WERI-Rb-1 (cell line): ENCODE measurements at regions not wholly inside any gene's neighbourhood (a gene's known extent, or its start where the extent isn't known, plus 50 kb on each side); places are given as distances from the start of the nearest gene placed in this dataset.
"Not testable (repeated sequence)": the region's sequence is repeated elsewhere in the genome, so short reads cannot be mapped to it uniquely, and the experiment has no call there.

Source experiments
- DNase-seq: peaks from one replicate; pipeline ENCODE4 v3.0.0-alpha.2; 2020
- H3K27ac ChIP-seq: fragments of 250-450 bp; sonication (Bioruptor Pico); 2 replicates; pipeline ENCODE4 v1.5.1; 2020; ENCODE audit warnings: mild to moderate bottlenecking, moderate library complexity
- H3K27me3 ChIP-seq: fragments of 250-450 bp; sonication (Bioruptor Pico); 2 replicates; pipeline ENCODE4 v1.5.1; 2021; ENCODE audit warnings: mild to moderate bottlenecking, low read depth, moderate library complexity; ENCODE audit not compliant: insufficient read depth, severe bottlenecking
- H3K36me3 ChIP-seq: fragments of 250-450 bp; sonication (Bioruptor Pico); 2 replicates; pipeline ENCODE4 v1.5.1; 2020; ENCODE audit warnings: mild to moderate bottlenecking, moderate library complexity
- H3K4me3 ChIP-seq: 2 replicates; pipeline ENCODE4 v1.5.1; 2011; ENCODE audit warnings: low read depth, mild to moderate bottlenecking, control low read depth, low read length
- H3K9me3 ChIP-seq: fragments of 250-450 bp; sonication (Bioruptor Pico); 2 replicates; pipeline ENCODE4 v1.5.1; 2021; ENCODE audit warnings: mild to moderate bottlenecking, moderate library complexity; ENCODE audit not compliant: severe bottlenecking
- CTCF ChIP-seq: IDR thresholded peaks from 2 replicates; pipeline ENCODE4 v1.5.1; 2011; ENCODE audit warnings: low read depth, mild to moderate bottlenecking, control low read depth, inconsistent platforms, low read length

GRCh38 chr10:76815505-76815904 lies 822.1 kb downstream of the KCNMA1 start:
- H3K36me3 ChIP-seq, H3K4me3 ChIP-seq, H3K27me3 ChIP-seq, H3K27ac ChIP-seq, DNase-seq, H3K9me3 ChIP-seq: not testable (repeated sequence)

GRCh38 chr10:76811430-76811829 lies 826.2 kb downstream of the KCNMA1 start:
- no peak overlapping the region for H3K4me3 ChIP-seq
- DNase-seq, result no peak
- no peak overlapping the region for H3K27ac ChIP-seq
- H3K27me3 ChIP-seq, result no peaks in the 10 kb centered on the region
- H3K36me3 ChIP-seq, result no peaks in the 10 kb centered on the region
- TF ChIP-seq CTCF, result no peak
- peaks cover 3% of the 10 kb centered on the region for H3K9me3 ChIP-seq

DNA sequence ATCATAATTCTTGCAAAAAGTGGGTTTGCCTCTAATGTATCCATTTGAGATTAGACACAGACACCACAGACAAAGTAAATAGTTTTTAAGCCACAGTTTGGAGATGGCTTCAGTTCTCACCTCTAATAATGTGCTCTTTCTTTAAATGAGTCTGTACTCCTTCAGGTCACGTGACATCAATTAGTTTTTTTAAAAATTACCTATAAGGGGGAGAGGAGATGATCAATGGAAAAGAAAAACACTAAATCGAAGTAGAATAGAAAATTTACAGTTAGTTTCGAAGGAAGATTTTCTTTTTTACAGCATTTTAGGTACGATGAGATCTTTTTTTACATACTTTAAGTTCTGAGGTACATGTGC lies 849.2 kb downstream of the KCNMA1 start:
- Histone ChIP-seq H3K36me3 (no peaks in the 10 kb centered on the region), H3K9me3 (no peaks in the 10 kb centered on the region), H3K27me3 (no peaks in the 10 kb centered on the region), H3K4me3 (no peak overlapping the region), H3K27ac (no peak overlapping the region)
- DNase-seq, result no peak
- no peak for TF ChIP-seq CTCF

- no peak for DNase-seq
- Histone ChIP-seq H3K27ac (no peak overlapping the region), H3K27me3 (no peaks in the 10 kb centered on the region), H3K36me3 (no peaks in the 10 kb centered on the region), H3K9me3 (no peaks in the 10 kb centered on the region), H3K4me3 (no peak overlapping the region)
- no peak for TF ChIP-seq CTCF
These were observed 849.7 kb downstream of the KCNMA1 start for GRCh38 chr10:76787746-76788451.

- Histone ChIP-seq H3K27me3 (no peaks in the 10 kb centered on the region), H3K27ac (no peak overlapping the region), H3K9me3 (no peaks in the 10 kb centered on the region), H3K36me3 (no peaks in the 10 kb centered on the region), H3K4me3 (no peak overlapping the region)
- no peak for TF ChIP-seq CTCF
- DNase-seq, result no peak
These were observed 851.0 kb downstream of the KCNMA1 start for GRCh38 chr10:76786504-76787072.

DNA sequence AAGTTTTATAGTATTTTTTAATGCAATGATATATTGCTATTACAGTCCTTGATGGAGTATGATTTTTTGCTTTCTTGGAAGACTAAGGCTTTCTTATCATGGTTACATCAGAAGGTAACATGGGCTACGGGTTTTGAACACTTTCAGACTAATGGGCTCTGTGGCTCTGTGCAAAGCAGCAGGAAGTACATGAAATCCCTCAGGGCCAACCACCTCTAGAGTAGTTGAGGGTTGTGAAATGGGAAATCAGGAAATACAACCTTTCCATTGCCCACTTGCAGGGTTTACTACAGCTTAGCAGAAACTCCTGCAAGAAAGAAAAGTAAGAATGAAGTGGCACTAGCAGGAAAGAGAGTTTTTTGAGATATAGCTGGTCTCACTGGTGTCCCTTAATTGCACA lies 853.5 kb downstream of the KCNMA1 start:
- H3K4me3 ChIP-seq, result no peak overlapping the region
- H3K9me3 ChIP-seq, result no peaks in the 10 kb centered on the region
- no peaks in the 10 kb centered on the region for H3K36me3 ChIP-seq
- no peak overlapping the region for H3K27ac ChIP-seq
- H3K27me3 ChIP-seq, result no peaks in the 10 kb centered on the region
- DNase-seq, result no peak
- no peak for TF ChIP-seq CTCF
